GM18870 (cell line): ENCODE measurements at regions not wholly inside any gene's neighbourhood (a gene's known extent, or its start where the extent isn't known, plus 50 kb on each side); places are given as distances from the start of the nearest gene placed in this dataset.

Experiments
- ATAC-seq: cut with Tn5 transposase; IDR thresholded peaks from one replicate; pipeline ENCODE4 v1.9.1; 2021; ENCODE audit warnings: moderate library complexity; ENCODE audit not compliant: unreplicated experiment

DNA sequence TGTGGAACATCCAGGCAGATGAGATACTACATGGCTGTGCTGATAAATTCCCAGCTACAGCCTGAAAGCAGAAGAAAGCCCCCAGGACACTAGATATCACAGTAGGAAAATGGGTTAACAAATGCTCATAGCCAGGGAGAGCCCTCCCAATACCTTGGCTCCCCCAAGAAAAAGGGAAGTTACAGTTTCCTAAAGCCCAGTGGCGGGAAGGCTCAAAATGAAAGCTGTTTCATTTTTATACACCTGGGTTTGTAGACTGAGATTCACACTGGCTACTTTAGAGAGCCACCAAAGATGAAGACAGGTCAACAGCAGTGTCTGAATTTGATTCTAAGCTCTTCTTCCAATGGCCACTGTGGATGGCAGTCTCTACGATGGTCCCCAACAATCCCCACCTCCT is 55.0 kb upstream of the TOPAZ1 start:
- no peak for ATAC-seq
